GM12878 (cell line): ENCODE measurements at regions not wholly inside any gene's neighbourhood (a gene's known extent, or its start where the extent isn't known, plus 50 kb on each side); places are given as distances from the start of the nearest gene placed in this dataset.

Experiments used
- ATF2 ChIP-seq: IDR thresholded peaks from 2 replicates; pipeline ENCODE4 v1.6.1; 2012; ENCODE audit warnings: low read length, inconsistent platforms
- ATF3 ChIP-seq: IDR thresholded peaks from 2 replicates; pipeline ENCODE4 v1.6.1; 2011; ENCODE audit warnings: low read depth, mild to moderate bottlenecking, low read length, moderate library complexity, borderline replicate concordance; ENCODE audit errors: extremely low read depth
- EED ChIP-seq: sonication (generic); IDR thresholded peaks from 2 replicates; pipeline ENCODE4 v1.6.1; 2016; ENCODE audit warnings: antibody characterized with exemption, low read depth
- FOS ChIP-seq: IDR thresholded peaks from 3 replicates; pipeline ENCODE4 v1.6.1; 2011; ENCODE audit warnings: borderline replicate concordance; ENCODE audit not compliant: insufficient read length; ENCODE audit errors: extremely low read depth
- FOXM1 ChIP-seq: IDR thresholded peaks from 2 replicates; pipeline ENCODE4 v1.6.1; 2012; ENCODE audit warnings: low read depth, mild to moderate bottlenecking, inconsistent platforms, low read length, moderate library complexity
- IRF4 ChIP-seq: IDR thresholded peaks from 2 replicates; pipeline ENCODE4 v1.6.1; 2011; ENCODE audit warnings: low read depth, low read length
- IRF5 ChIP-seq: fragments of 450-650 bp; IDR thresholded peaks from 2 replicates; pipeline ENCODE4 v1.6.1; 2017; ENCODE audit warnings: borderline replicate concordance
- MYC ChIP-seq: IDR thresholded peaks from 2 replicates; pipeline ENCODE4 v1.6.1; 2011; ENCODE audit warnings: mild to moderate bottlenecking, low read length, moderate library complexity, inconsistent platforms; ENCODE audit not compliant: insufficient read depth, insufficient replicate concordance, insufficient read length, severe bottlenecking
- NBN ChIP-seq: fragments of 450-650 bp; IDR thresholded peaks from 2 replicates; pipeline ENCODE4 v1.6.1; 2016
- NR2F1 ChIP-seq: fragments of 450-650 bp; conservative IDR thresholded peaks from 2 replicates; pipeline ENCODE4 v1.6.1; 2017; ENCODE audit warnings: mild to moderate bottlenecking
- PKNOX1 ChIP-seq: fragments of 450-650 bp; IDR thresholded peaks from 2 replicates; pipeline ENCODE4 v1.6.1; 2016; ENCODE audit warnings: mild to moderate bottlenecking
- POLR2AphosphoS2 ChIP-seq: IDR thresholded peaks from 2 replicates; pipeline ENCODE4 v1.6.1; 2011; ENCODE audit warnings: low read depth, mild to moderate bottlenecking, low read length, improper control_type of control experiment, moderate library complexity
- RELA ChIP-seq: fragments of 450-650 bp; IDR thresholded peaks from 2 replicates; pipeline ENCODE4 v1.8.0; 2014; ENCODE audit warnings: borderline replicate concordance; ENCODE audit not compliant: partially characterized antibody
- SMAD5 ChIP-seq: IDR thresholded peaks from 2 replicates; pipeline ENCODE4 v1.6.1; 2016; ENCODE audit warnings: antibody characterized with exemption, low read depth
- SMARCA5 ChIP-seq: fragments of 450-650 bp; IDR thresholded peaks from 2 replicates; pipeline ENCODE4 v1.6.1; 2017; ENCODE audit warnings: mild to moderate bottlenecking
- SMC3 ChIP-seq: IDR thresholded peaks from 2 replicates; pipeline ENCODE4 v1.6.1; 2011; ENCODE audit warnings: low read length, improper control_type of control experiment, borderline replicate concordance
- SPI1 ChIP-seq: IDR thresholded peaks from 2 replicates; pipeline ENCODE4 v1.6.1; 2011; ENCODE audit warnings: low read depth, mild to moderate bottlenecking, low read length, moderate library complexity, borderline replicate concordance; ENCODE audit not compliant: insufficient read depth
- SREBF1 ChIP-seq: IDR thresholded peaks from 2 replicates; pipeline ENCODE4 v1.6.1; 2012; ENCODE audit warnings: mild to moderate bottlenecking, low read length
- TCF12 ChIP-seq: IDR thresholded peaks from 2 replicates; pipeline ENCODE4 v1.6.1; 2011; ENCODE audit warnings: low read depth, mild to moderate bottlenecking, low read length
- TF ChIP-seq, protein P1 (sequence below): IDR thresholded peaks from 2 replicates; pipeline ENCODE4 v1.6.1; 2012; ENCODE audit warnings: improper control_type of control experiment, low read depth, low read length; ENCODE audit not compliant: insufficient replicate concordance
- TF ChIP-seq, protein P2 (sequence below): IDR thresholded peaks from 2 replicates; pipeline ENCODE4 v1.6.1; 2012; ENCODE audit warnings: low read depth, low read length, improper control_type of control experiment

DNA sequence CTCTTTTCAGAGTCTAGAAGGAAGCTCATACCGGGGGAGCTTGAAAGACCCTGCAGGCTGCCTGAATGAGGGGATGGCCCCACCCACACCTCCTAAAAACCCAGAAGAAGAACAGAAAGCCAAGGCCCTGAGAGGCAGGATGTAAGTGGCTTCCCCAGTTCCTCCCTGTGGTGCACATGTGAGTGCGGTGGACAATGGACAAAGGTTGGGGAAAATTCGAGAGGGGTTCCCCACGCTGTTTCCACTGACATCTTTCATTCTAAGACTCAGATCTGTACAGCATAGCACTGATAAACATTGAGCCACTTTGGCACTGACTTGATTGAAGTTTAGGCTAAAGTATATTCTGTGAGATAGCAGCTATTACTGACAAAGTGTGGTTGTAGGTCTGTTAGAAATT is 79.5 kb upstream of the UMPS start (continued):
- TF ChIP-seq SMAD5, result no peak
- peak; percentile 89 for TF ChIP-seq IRF4
- TF ChIP-seq NR2F1, result peak; percentile 46
- no peak for TF ChIP-seq SMARCA5
- no peak; the same call in 1 of the 2 replicates for TF ChIP-seq PKNOX1
- TF ChIP-seq ATF2, result peak; percentile 61; the same call in 1 of the 2 replicates
- TF ChIP-seq RELA, result peak; percentile 75
- TF ChIP-seq IRF5, result no peak
- TF ChIP-seq SREBF1, result no peak
- no peak for TF ChIP-seq NBN
- TF ChIP-seq ATF3, result no peak
- peak; percentile 11; the same call in 1 of the 2 replicates for TF ChIP-seq SMC3
- TF ChIP-seq POLR2AphosphoS2, result no peak
- peak; percentile 56; the same call in 1 of the 2 replicates for TF ChIP-seq TCF12
- peak; percentile 98 for TF ChIP-seq SPI1
- TF ChIP-seq FOS, result no peak
- peak; percentile 97 for TF ChIP-seq EED
- no peak for TF ChIP-seq MYC
- TF ChIP-seq, protein P1, sequence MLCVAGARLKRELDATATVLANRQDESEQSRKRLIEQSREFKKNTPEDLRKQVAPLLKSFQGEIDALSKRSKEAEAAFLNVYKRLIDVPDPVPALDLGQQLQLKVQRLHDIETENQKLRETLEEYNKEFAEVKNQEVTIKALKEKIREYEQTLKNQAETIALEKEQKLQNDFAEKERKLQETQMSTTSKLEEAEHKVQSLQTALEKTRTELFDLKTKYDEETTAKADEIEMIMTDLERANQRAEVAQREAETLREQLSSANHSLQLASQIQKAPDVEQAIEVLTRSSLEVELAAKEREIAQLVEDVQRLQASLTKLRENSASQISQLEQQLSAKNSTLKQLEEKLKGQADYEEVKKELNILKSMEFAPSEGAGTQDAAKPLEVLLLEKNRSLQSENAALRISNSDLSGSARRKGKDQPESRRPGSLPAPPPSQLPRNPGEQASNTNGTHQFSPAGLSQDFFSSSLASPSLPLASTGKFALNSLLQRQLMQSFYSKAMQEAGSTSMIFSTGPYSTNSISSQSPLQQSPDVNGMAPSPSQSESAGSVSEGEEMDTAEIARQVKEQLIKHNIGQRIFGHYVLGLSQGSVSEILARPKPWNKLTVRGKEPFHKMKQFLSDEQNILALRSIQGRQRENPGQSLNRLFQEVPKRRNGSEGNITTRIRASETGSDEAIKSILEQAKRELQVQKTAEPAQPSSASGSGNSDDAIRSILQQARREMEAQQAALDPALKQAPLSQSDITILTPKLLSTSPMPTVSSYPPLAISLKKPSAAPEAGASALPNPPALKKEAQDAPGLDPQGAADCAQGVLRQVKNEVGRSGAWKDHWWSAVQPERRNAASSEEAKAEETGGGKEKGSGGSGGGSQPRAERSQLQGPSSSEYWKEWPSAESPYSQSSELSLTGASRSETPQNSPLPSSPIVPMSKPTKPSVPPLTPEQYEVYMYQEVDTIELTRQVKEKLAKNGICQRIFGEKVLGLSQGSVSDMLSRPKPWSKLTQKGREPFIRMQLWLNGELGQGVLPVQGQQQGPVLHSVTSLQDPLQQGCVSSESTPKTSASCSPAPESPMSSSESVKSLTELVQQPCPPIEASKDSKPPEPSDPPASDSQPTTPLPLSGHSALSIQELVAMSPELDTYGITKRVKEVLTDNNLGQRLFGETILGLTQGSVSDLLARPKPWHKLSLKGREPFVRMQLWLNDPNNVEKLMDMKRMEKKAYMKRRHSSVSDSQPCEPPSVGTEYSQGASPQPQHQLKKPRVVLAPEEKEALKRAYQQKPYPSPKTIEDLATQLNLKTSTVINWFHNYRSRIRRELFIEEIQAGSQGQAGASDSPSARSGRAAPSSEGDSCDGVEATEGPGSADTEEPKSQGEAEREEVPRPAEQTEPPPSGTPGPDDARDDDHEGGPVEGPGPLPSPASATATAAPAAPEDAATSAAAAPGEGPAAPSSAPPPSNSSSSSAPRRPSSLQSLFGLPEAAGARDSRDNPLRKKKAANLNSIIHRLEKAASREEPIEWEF, result no peak
- peak; percentile 85; the same call in 1 of the 2 replicates for TF ChIP-seq FOXM1
- TF ChIP-seq, protein P2, sequence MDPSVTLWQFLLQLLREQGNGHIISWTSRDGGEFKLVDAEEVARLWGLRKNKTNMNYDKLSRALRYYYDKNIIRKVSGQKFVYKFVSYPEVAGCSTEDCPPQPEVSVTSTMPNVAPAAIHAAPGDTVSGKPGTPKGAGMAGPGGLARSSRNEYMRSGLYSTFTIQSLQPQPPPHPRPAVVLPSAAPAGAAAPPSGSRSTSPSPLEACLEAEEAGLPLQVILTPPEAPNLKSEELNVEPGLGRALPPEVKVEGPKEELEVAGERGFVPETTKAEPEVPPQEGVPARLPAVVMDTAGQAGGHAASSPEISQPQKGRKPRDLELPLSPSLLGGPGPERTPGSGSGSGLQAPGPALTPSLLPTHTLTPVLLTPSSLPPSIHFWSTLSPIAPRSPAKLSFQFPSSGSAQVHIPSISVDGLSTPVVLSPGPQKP, result no peak
